ENCODE measurements at regions not wholly inside any gene's neighbourhood (a gene's known extent, or its start where the extent isn't known, plus 50 kb on each side); places are given as distances from the start of the nearest gene placed in this dataset.

DNA sequence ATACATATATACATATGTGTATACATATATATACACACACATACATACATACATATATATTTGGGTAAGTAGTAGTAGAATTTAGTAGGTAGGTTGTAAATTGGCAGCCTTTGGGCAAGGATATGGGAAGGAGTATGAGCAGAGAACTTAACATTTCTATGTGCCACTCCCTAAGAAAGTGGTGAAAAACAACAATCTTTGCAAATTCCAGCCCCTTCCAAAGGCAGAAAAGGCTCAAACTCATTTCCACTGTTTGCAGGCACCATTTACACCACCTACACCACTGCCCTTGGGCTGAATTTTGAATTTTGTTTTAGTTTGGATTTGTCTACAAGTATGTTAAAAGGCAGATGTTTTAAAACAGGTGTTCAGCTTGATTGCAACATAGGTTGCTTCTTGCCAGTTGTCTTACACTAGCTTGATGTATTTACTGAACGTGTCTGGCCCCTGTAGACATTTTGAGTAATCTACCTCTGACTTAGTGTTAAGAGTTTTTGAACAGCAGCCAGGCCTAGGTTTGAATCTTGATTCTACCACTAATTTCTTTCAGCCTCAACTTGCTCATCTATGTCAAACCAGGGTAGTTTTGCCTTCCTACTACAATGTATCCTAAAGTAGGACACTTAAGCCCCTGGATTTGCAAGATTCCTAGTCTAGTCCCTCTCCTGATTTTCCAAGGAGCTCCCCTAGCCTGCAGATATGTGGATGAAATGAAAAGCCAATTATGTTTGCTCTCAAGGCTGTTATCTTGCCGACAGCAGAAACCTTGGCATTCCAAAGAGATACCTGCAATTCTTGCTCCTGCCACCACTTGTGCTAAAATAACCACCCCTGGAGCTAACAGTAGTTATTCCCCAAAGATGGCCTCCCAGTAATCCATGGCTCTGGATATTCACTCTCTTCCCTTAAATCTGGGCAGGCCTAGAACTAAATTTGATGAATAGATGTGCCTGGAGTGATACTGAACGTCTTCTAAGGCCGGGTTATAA lies 156.2 kb upstream of the SLC44A1 start:
- Mint-ChIP-seq H3K4me3 (no peak overlapping the region), H3K27me3 (no peaks in the 10 kb centered on the region), H3K4me1 (ENCODE audit: low read depth) (no peaks in the 10 kb centered on the region), H3K27ac (no peak overlapping the region), H3K36me3 (ENCODE audit: low read depth) (no peaks in the 10 kb centered on the region), H3K9me3 (no peaks in the 10 kb centered on the region)
- DNase-seq (no peak), ATAC-seq (no peak)
- intact Hi-C loops (cut with micrococcal nuclease): no loop called here
- ChIA-PET CTCF (no interaction called here), POLR2A (interaction anchor here (0.6 kb wide), 1 partner anchor 19 kb away, joined by 3 read pairs; no protein-coding TSS in a partner anchor)
- TF ChIP-seq, protein P1, sequence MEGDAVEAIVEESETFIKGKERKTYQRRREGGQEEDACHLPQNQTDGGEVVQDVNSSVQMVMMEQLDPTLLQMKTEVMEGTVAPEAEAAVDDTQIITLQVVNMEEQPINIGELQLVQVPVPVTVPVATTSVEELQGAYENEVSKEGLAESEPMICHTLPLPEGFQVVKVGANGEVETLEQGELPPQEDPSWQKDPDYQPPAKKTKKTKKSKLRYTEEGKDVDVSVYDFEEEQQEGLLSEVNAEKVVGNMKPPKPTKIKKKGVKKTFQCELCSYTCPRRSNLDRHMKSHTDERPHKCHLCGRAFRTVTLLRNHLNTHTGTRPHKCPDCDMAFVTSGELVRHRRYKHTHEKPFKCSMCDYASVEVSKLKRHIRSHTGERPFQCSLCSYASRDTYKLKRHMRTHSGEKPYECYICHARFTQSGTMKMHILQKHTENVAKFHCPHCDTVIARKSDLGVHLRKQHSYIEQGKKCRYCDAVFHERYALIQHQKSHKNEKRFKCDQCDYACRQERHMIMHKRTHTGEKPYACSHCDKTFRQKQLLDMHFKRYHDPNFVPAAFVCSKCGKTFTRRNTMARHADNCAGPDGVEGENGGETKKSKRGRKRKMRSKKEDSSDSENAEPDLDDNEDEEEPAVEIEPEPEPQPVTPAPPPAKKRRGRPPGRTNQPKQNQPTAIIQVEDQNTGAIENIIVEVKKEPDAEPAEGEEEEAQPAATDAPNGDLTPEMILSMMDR (IDR thresholded peaks at IDR 0.05): no peak

DNA sequence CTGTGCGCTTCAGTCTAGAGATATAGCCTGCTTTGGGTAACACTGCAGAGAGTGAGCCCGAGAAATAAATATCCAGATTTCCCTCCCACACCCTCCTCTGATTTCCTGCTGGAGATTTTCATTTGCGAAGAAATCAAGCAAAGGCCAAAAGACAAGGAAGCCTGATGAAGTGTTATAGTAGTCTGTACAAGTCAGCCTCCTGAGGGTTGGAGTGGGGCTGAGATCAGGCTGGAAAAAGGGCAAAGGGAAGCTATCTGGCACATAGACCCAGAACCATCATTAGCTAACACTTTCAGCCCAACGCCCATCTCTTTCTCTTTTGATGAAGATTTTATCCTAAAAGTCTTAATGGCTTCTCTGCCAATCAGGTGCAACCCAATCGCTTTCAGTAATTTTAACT lies 154.6 kb upstream of the SLC44A1 start:
- TF ChIP-seq, protein P1 (IDR thresholded peaks at IDR 0.05): no peak
- no peaks in the 10 kb centered on the region for H3K9me3 Mint-ChIP-seq
- no peaks in the 10 kb centered on the region for H3K27me3 Mint-ChIP-seq
- no peak for ATAC-seq
- ChIA-PET CTCF (no interaction called here), POLR2A (interaction anchor here (1.0 kb wide), 1 partner anchor 42 kb away, joined by 3 read pairs; no protein-coding TSS in a partner anchor)
- no peak overlapping the region for H3K4me3 Mint-ChIP-seq
- H3K4me1 Mint-ChIP-seq (ENCODE audit: low read depth): no peaks in the 10 kb centered on the region
- no peak for DNase-seq
- intact Hi-C loops (cut with micrococcal nuclease): no loop called here
- no peak overlapping the region for H3K27ac Mint-ChIP-seq
- no peaks in the 10 kb centered on the region for H3K36me3 Mint-ChIP-seq (ENCODE audit: low read depth)

DNA sequence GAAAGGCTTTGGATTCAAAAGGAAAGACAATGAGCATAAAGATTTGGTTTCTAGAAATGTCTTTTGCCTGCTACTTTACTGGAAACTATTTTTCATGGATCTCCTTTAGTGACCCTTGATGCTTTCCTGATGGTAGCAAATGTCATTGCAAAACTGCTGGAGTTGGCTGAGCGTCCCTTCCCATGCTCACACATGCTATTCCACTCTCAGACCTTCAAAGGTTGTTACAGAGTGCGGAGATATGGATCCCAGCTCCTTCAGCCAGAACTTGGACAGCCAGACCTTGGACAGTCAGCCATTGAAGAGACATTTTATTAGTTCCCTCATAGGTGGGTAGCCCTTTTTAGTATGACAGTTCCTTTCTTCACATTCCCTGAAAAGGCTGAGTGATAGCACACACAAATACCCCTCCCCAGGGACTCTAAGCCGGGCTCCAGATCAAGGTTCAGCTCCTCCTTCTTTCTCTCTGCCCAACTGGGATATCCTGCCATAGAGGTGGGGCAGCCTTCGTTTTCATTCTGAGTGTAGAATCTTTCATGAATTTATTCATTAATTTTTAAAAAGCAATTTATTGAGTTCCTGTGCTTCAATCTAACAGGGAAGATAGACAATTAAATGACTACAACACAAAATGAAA lies 153.3 kb upstream of the SLC44A1 start:
- Mint-ChIP-seq H3K27me3 (no peaks in the 10 kb centered on the region), H3K36me3 (ENCODE audit: low read depth) (no peaks in the 10 kb centered on the region), H3K9me3 (no peaks in the 10 kb centered on the region), H3K27ac (no peak overlapping the region), H3K4me1 (ENCODE audit: low read depth) (no peaks in the 10 kb centered on the region), H3K4me3 (no peak overlapping the region)
- DNase-seq: no peak
- intact Hi-C loops (cut with micrococcal nuclease): no loop called here
- no peak for ATAC-seq
- ChIA-PET POLR2A (no interaction called here), CTCF (interaction anchor here (0.7 to 0.9 kb wide), 2 partner anchors 13 to 115 kb away, joined by 3 read pairs; no protein-coding TSS in a partner anchor)
- TF ChIP-seq, protein P1 (IDR thresholded peaks at IDR 0.05): no peak

DNA sequence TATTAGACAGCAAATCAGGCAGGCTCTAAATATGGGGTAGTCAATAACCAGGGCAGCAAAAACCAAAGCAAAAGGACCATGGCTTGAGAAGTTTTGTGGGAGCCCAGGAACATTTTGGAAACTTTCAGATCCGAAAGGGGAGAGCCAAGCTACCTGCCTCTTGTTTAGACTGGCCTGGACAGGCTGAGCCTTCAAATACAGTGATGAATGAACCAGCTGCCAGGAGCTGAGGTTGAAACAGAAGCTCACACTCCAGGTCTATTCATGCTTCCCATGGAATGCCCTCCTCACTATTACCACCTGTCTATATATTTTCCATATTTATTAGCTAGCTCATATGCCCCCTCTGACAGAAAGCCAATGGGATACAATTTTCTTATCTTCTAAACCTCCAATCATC lies 150.8 kb upstream of the SLC44A1 start:
- Mint-ChIP-seq H3K27ac (no peak overlapping the region), H3K27me3 (no peaks in the 10 kb centered on the region), H3K36me3 (ENCODE audit: low read depth) (no peaks in the 10 kb centered on the region), H3K4me3 (no peak overlapping the region), H3K4me1 (ENCODE audit: low read depth) (no peaks in the 10 kb centered on the region), H3K9me3 (no peaks in the 10 kb centered on the region)
- intact Hi-C loops (cut with micrococcal nuclease): no loop called here
- TF ChIP-seq, protein P1 (IDR thresholded peaks at IDR 0.05): no peak
- ATAC-seq (no peak), DNase-seq (no peak)
- ChIA-PET POLR2A (interaction anchor here (0.7 kb wide), 1 partner anchor 233 kb away, joined by 4 read pairs; no protein-coding TSS in a partner anchor), CTCF (interaction anchor here (2.1 kb wide), 1 partner anchor 15 kb away, joined by 7 read pairs; no protein-coding TSS in a partner anchor)

DNA sequence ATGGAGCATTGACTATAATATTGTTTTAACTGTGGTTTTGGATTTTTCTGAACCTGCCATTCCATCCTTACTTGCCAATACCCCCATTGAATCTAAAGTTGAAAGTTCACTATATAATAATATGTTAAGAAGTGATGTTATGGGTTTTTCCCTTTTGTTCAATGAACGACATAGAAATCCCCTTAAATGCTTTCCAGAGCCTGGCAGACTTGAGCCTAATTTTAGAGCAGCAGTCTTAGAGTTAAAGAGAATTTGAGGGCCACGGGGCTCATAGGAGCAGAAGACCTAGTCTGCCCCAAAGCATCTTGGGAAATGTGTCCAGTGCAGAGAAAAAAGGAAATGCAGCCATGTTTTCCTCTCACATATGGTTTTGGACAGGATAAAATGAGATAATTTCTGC lies 146.1 kb upstream of the SLC44A1 start:
- no peaks in the 10 kb centered on the region for H3K27me3 Mint-ChIP-seq
- DNase-seq: no peak
- no peak for ATAC-seq
- CTCF ChIA-PET: no interaction called here
- TF ChIP-seq, protein P1 (IDR thresholded peaks at IDR 0.05): no peak
- H3K4me3 Mint-ChIP-seq: no peak overlapping the region
- no peaks in the 10 kb centered on the region for H3K4me1 Mint-ChIP-seq (ENCODE audit: low read depth)
- intact Hi-C loops (cut with micrococcal nuclease): no loop called here
- no peaks in the 10 kb centered on the region for H3K9me3 Mint-ChIP-seq
- POLR2A ChIA-PET: no interaction called here
- H3K36me3 Mint-ChIP-seq (ENCODE audit: low read depth): no peaks in the 10 kb centered on the region
- no peak overlapping the region for H3K27ac Mint-ChIP-seq

Data from activated CD8-positive, alpha-beta T cell treated with anti-CD3 and anti-CD28 coated beads for 36 hours (primary cell).